HCT116 (cell line): ENCODE measurements at regions not wholly inside any gene's neighbourhood (a gene's known extent, or its start where the extent isn't known, plus 50 kb on each side); places are given as distances from the start of the nearest gene placed in this dataset.

Experiments
- ATAC-seq: fragments of 200-7000 bp; cut with Tn5 transposase; 2 replicates; pipeline ENCODE4 v1.9.1; 2020; ENCODE audit warnings: mild to moderate bottlenecking, moderate library complexity
- BruUV-seq: library from RNA; stranded (reverse); fragments of 400-500 nt; replicated peaks from 2 replicates; lab custom pipeline; 2021; lab: Mats Ljungman, UMichigan
- CTCF ChIA-PET: fragments of 300-600 bp; sonication (Branson Sonifier 250); formaldehyde crosslinking; loops from one replicate; lab custom pipeline; 2021; ENCODE audit warnings: antibody characterized with exemption; lab: Charles Lee
- POLR2A ChIA-PET: fragments of 300-600, 350-600 bp; sonication (Branson Sonifier 250); formaldehyde crosslinking; loops from one replicate; lab custom pipeline; 2021; ENCODE audit warnings: antibody characterized with exemption; lab: Charles Lee
- RAD21 ChIA-PET, 2 experiments: fragments of 300-600 bp; sonication (Branson Sonifier 250); formaldehyde crosslinking; loops; one replicate each; lab custom pipeline; 2023; ENCODE audit warnings: low total read pairs in 2 of 2; ENCODE audit not compliant: uncharacterized antibody in 2 of 2, unreplicated experiment in 2 of 2, low non-redundant PET in 1 of 2; lab: Charles Lee
- DNase-seq: peaks from one replicate; pipeline ENCODE4 v3.0.0-alpha.2; 2010; ENCODE audit warnings: low read depth, low spot score
- H2AFZ ChIP-seq: fragments of 200-600 bp; shearing (Covaris generic), sonication (generic); 2 replicates; pipeline ENCODE4 v1.6.1; 2017; ENCODE audit warnings: low read depth, mixed run types, mixed read lengths, antibody characterized with exemption, low read length; ENCODE audit not compliant: poor library complexity, severe bottlenecking
- H3K27ac ChIP-seq: 2 replicates; pipeline ENCODE4 v1.5.1; 2012; ENCODE audit warnings: low read depth, low read length
- H3K27me3 ChIP-seq: fragments of 200-600 bp; sonication (generic); 2 replicates; pipeline ENCODE4 v1.6.1; 2016; ENCODE audit warnings: mixed run types, low read length, mixed read lengths; ENCODE audit not compliant: insufficient read depth
- H3K36me3 ChIP-seq, 2 experiments: fragments of 200-500 bp in 1 of 2; fragments of 200-600 bp in 1 of 2; sonication (Bioruptor generic) in 1 of 2; sonication (generic) in 1 of 2; 2 replicates each; pipeline versions ENCODE4 v1.5.1 to v1.6.1; 2014 to 2016; ENCODE audit warnings: low read length in 2 of 2, inconsistent platforms in 1 of 2, mixed read lengths in 1 of 2, mixed run types in 1 of 2; ENCODE audit not compliant: insufficient read depth in 2 of 2, control insufficient read depth in 1 of 2
- H3K4me1 ChIP-seq, 2 experiments: fragments of 200-600 bp in 1 of 2; sonication (generic) in 1 of 2; 2 replicates each; pipeline versions ENCODE4 v1.5.1 to v1.6.1; 2012 to 2017; ENCODE audit warnings: low read length in 2 of 2, inconsistent platforms in 1 of 2, mild to moderate bottlenecking in 1 of 2, mixed read lengths in 1 of 2, mixed run types in 1 of 2, moderate library complexity in 1 of 2; ENCODE audit not compliant: insufficient read depth in 2 of 2, control insufficient read depth in 1 of 2
- H3K4me2 ChIP-seq: fragments of 200-600 bp; sonication (generic); 2 replicates; pipeline ENCODE4 v1.6.1; 2017; ENCODE audit warnings: mixed run types, low read length, mixed read lengths
- H3K4me3 ChIP-seq, 2 experiments: fragments of 200-600 bp in 1 of 2; sonication (generic) in 1 of 2; replicated peaks in 1 of 2; 2 replicates each; pipeline ENCODE4 v1.5.1; 2011 to 2016; ENCODE audit warnings: low read length in 2 of 2, control low read depth in 1 of 2, low read depth in 1 of 2, mild to moderate bottlenecking in 1 of 2, mixed read lengths in 1 of 2, mixed run types in 1 of 2
- H3K79me2 ChIP-seq: fragments of 200-600 bp; sonication (generic); 2 replicates; pipeline ENCODE4 v1.6.1; 2017; ENCODE audit warnings: mild to moderate bottlenecking, mixed run types, low read length, moderate library complexity, mixed read lengths; ENCODE audit not compliant: insufficient read depth
- H3K9ac ChIP-seq: fragments of 200-600 bp; sonication (generic); 2 replicates; pipeline ENCODE4 v1.6.1; 2016; ENCODE audit warnings: low read length, mixed read lengths
- H3K9me2 ChIP-seq: fragments of 200-600 bp; sonication (generic), shearing (Covaris generic); 2 replicates; pipeline ENCODE4 v1.6.1; 2017; ENCODE audit warnings: mixed run types, mild to moderate bottlenecking, moderate library complexity; ENCODE audit not compliant: insufficient read depth
- H3K9me3 ChIP-seq, 2 experiments: fragments of 200-500 bp in 1 of 2; fragments of 200-600 bp in 1 of 2; sonication (Bioruptor generic) in 1 of 2; sonication (generic) in 1 of 2; 2 replicates each; pipeline ENCODE4 v1.6.1; 2014 to 2017; ENCODE audit warnings: low read length in 2 of 2, mixed read lengths in 2 of 2, inconsistent platforms in 1 of 2, low read depth in 1 of 2, mild to moderate bottlenecking in 1 of 2, mixed run types in 1 of 2, moderate library complexity in 1 of 2; ENCODE audit not compliant: control insufficient read depth in 1 of 2, insufficient read depth in 1 of 2
- H4K20me1 ChIP-seq: fragments of 200-600 bp; sonication (generic), shearing (Covaris generic); 2 replicates; pipeline ENCODE4 v1.6.1; 2017; ENCODE audit warnings: mixed run types, mild to moderate bottlenecking, moderate library complexity; ENCODE audit not compliant: insufficient read depth
- CBX3 ChIP-seq: IDR thresholded peaks from 2 replicates; pipeline ENCODE4 v1.6.1; 2012; ENCODE audit warnings: low read depth
- CTCF ChIP-seq, 3 experiments: fragments of 200-600 bp in 1 of 3; sonication (generic) in 1 of 3; IDR thresholded peaks in 2 of 3; conservative IDR thresholded peaks in 1 of 3; 2 replicates each; pipeline ENCODE4 v1.5.1; 2012 to 2017; ENCODE audit warnings: low read depth in 2 of 3, low read length in 2 of 3, antibody characterized with exemption in 1 of 3, borderline replicate concordance in 1 of 3, control low read depth in 1 of 3, mild to moderate bottlenecking in 1 of 3, mixed read lengths in 1 of 3, mixed run types in 1 of 3, moderate library complexity in 1 of 3; ENCODE audit not compliant: insufficient read depth in 1 of 3
- EGR1 ChIP-seq: IDR thresholded peaks from 2 replicates; pipeline ENCODE4 v1.6.1; 2012; ENCODE audit warnings: low read depth
- ELF1 ChIP-seq: IDR thresholded peaks from 2 replicates; pipeline ENCODE4 v1.6.1; 2012; ENCODE audit warnings: low read depth, borderline replicate concordance
- EZH2 ChIP-seq: fragments of 200-600 bp; sonication (generic); IDR thresholded peaks from 2 replicates; pipeline ENCODE4 v1.6.1; 2017; ENCODE audit warnings: antibody characterized with exemption, mixed run types
- EZH2phosphoT487 ChIP-seq: fragments of 200-600 bp; IDR thresholded peaks from 2 replicates; pipeline ENCODE4 v1.6.1; 2018; ENCODE audit warnings: antibody characterized with exemption, borderline replicate concordance
- JUND ChIP-seq: IDR thresholded peaks from 2 replicates; pipeline ENCODE4 v1.6.1; 2012
- MAX ChIP-seq: IDR thresholded peaks from 2 replicates; pipeline ENCODE4 v1.6.1; 2012
- POLR2A ChIP-seq: IDR thresholded peaks from 2 replicates; pipeline ENCODE4 v1.7.0; 2011; ENCODE audit warnings: borderline replicate concordance; ENCODE audit not compliant: insufficient read depth, insufficient read length; ENCODE audit errors: extremely low read depth
- POLR2AphosphoS5 ChIP-seq: IDR thresholded peaks from 2 replicates; pipeline ENCODE4 v1.6.1; 2011; ENCODE audit warnings: mild to moderate bottlenecking, low read depth, low read length, moderate library complexity
- RAD21 ChIP-seq: IDR thresholded peaks from 2 replicates; pipeline ENCODE4 v1.6.1; 2012; ENCODE audit warnings: low read depth, mild to moderate bottlenecking
- REST ChIP-seq: IDR thresholded peaks from 2 replicates; pipeline ENCODE4 v1.6.1; 2012; ENCODE audit warnings: low read depth
- SIN3A ChIP-seq: IDR thresholded peaks from 2 replicates; pipeline ENCODE4 v1.6.1; 2012; ENCODE audit warnings: low read depth
- SP1 ChIP-seq: IDR thresholded peaks from 2 replicates; pipeline ENCODE4 v1.6.1; 2012; ENCODE audit warnings: low read depth
- SRF ChIP-seq: IDR thresholded peaks from 2 replicates; pipeline ENCODE4 v1.6.1; 2012; ENCODE audit warnings: low read depth
- TCF7L2 ChIP-seq: IDR thresholded peaks from 2 replicates; pipeline ENCODE4 v1.7.0; 2011; ENCODE audit warnings: borderline replicate concordance, inconsistent platforms; ENCODE audit not compliant: insufficient read depth, insufficient read length; ENCODE audit errors: extremely low read depth
- YY1 ChIP-seq: IDR thresholded peaks from 2 replicates; pipeline ENCODE4 v1.6.1; 2011; ENCODE audit warnings: low read length, low read depth, moderate library complexity, mild to moderate bottlenecking; ENCODE audit not compliant: insufficient replicate concordance; ENCODE audit errors: extremely low read depth
- ZBTB33 ChIP-seq: IDR thresholded peaks from 2 replicates; pipeline ENCODE4 v1.6.1; 2011; ENCODE audit warnings: mild to moderate bottlenecking, low read length, moderate library complexity; ENCODE audit not compliant: insufficient replicate concordance; ENCODE audit errors: extremely low read depth
- ZFX ChIP-seq: fragments of 450-650 bp; IDR thresholded peaks from 2 replicates; pipeline ENCODE4 v1.6.1; 2017
- ZNF274 ChIP-seq: fragments of 200-500 bp; sonication (Bioruptor generic); IDR thresholded peaks from 2 replicates; pipeline ENCODE4 v1.6.1; 2014; ENCODE audit warnings: mild to moderate bottlenecking, low read depth, low read length, inconsistent platforms
- intact Hi-C: fragments of 100-400 bp; cut with micrococcal nuclease; formaldehyde crosslinking; loops from 2 replicates; pipeline ENCODE4 v1.10.0; 2022

GRCh38 chr5:145015146-145015545, 820.0 kb downstream of the PRELID2 start:
- Histone ChIP-seq H3K27ac (no peak overlapping the region), H3K9ac (no peak overlapping the region), H3K4me3 (no peak overlapping the region), H3K9me3 (no peaks in the 10 kb centered on the region), H3K79me2 (no peaks in the 10 kb centered on the region), H3K36me3 (no peaks in the 10 kb centered on the region), H3K4me2 (no peak overlapping the region), H2AFZ (no peak overlapping the region), H3K4me1 (no peaks in the 10 kb centered on the region), H4K20me1 (no peaks in the 10 kb centered on the region), H3K9me2 (no peaks in the 10 kb centered on the region), H3K27me3 (peaks cover 8% of the 10 kb centered on the region; the same call in 1 of the 2 replicates)
- TF ChIP-seq SRF (no peak), ZFX (no peak), MAX (no peak), REST (no peak), POLR2AphosphoS5 (no peak), ZNF274 (no peak), JUND (no peak), POLR2A (no peak), ELF1 (no peak), SIN3A (no peak), CBX3 (no peak), RAD21 (no peak), ZBTB33 (no peak), EGR1 (no peak), EZH2phosphoT487 (no peak), YY1 (no peak), CTCF (IDR thresholded peaks at IDR 0.05 in 2 of 3, conservative IDR thresholded peaks at IDR 0.05 in 1 of 3; ENCODE audit: borderline replicate concordance in 1 of 3, insufficient read depth in 1 of 3, low read depth in 2 of 3, low read length in 2 of 3) (no peak), TCF7L2 (no peak), EZH2 (no peak), SP1 (no peak)
- POLR2A ChIA-PET: no interaction called here
- RAD21 ChIA-PET: no interaction called here
- CTCF ChIA-PET: no interaction called here
- ATAC-seq (no peak), DNase-seq (no peak)
- intact Hi-C loops: no loop called here
- BruUV-seq: no TSS peak
